Activated naive CD4-positive, alpha-beta T cell treated with anti-CD3 and anti-CD28 coated beads, Interleukin-2, amount 10 ng/mL, durations not matched to agents 7 days and 5 days (primary cell): ENCODE measurements at regions not wholly inside any gene's neighbourhood (a gene's known extent, or its start where the extent isn't known, plus 50 kb on each side); places are given as distances from the start of the nearest gene placed in this dataset.

Source experiments
- CTCF ChIA-PET: fragments of 350-600 bp; sonication (Branson Sonifier 250); formaldehyde crosslinking; loops from one replicate; lab custom pipeline; 2021; ENCODE audit warnings: antibody characterized with exemption; lab: Charles Lee
- DNase-seq: peaks from one replicate; pipeline ENCODE4 v3.0.0-alpha.2; 2020
- H3K27ac Mint-ChIP-seq: one replicate; pipeline ENCODE4 v1.8.0; 2021; ENCODE audit warnings: mild to moderate bottlenecking, moderate library complexity, mixed read lengths
- H3K27me3 Mint-ChIP-seq: one replicate; pipeline ENCODE4 v1.8.0; 2021; ENCODE audit warnings: mild to moderate bottlenecking, mixed read lengths
- H3K36me3 Mint-ChIP-seq: one replicate; pipeline ENCODE4 v1.8.0; 2021; ENCODE audit warnings: mixed read lengths
- H3K4me1 Mint-ChIP-seq: one replicate; pipeline ENCODE4 v1.8.0; 2021; ENCODE audit warnings: mixed read lengths
- H3K4me3 Mint-ChIP-seq: one replicate; pipeline ENCODE4 v1.8.0; 2021; ENCODE audit warnings: mild to moderate bottlenecking, moderate library complexity, mixed read lengths
- H3K9me3 Mint-ChIP-seq: one replicate; pipeline ENCODE4 v1.8.0; 2021; ENCODE audit warnings: mixed read lengths

DNA sequence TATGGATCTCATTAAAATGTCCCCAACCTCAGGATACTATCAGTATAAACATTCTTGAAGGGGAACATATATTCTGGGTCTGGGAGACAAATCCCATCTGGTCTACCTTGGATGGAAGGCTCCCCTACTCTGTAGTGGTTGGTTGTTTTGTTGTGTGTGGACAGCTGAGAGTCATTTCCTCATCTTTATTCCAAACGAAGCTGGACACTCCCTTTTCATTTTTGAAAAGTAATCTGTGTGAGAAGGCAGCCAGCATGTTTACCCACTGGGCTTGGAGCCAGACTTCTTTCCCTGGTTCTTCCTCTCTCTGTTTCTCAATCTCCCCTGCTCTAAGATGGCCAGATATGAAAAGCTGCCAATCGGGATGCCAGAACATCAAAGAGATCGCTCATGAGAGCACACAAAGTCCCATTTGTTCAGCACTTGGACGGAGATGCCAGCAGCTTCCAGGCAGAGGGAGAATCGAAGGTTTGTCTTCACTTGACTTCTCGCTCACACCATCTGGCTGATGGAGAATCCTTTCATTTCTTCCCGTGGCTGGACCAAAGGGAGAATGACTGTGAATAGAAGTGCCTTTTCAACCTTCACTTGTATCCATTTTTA, 108.1 kb upstream of the AGR3 start:
- CTCF ChIA-PET, result no interaction called here
- H3K9me3 Mint-ChIP-seq, result no peaks in the 10 kb centered on the region
- H3K27ac Mint-ChIP-seq, result no peak overlapping the region
- H3K27me3 Mint-ChIP-seq, result peaks cover 10% of the 10 kb centered on the region
- no peak overlapping the region for H3K4me3 Mint-ChIP-seq
- H3K36me3 Mint-ChIP-seq, result no peaks in the 10 kb centered on the region
- no peaks in the 10 kb centered on the region for H3K4me1 Mint-ChIP-seq
- no peak for DNase-seq

DNA sequence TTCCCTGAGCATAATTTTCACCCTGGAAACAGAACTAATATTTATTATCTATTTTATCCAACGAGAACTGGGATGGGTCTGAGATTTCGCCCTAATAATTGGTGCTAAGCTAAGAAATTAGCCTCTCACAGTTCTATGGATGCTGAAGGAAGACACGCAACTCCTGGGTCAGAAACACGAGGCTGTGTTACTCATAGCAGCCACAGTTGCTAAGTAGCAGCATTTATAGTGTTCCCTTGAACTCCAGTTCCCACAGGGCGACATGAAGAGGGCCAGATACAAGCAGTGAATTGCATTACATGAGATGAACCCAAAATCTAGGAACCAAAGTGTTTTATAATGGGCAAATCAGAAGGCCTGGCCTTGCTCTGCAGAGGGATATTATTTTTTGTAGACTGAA, 109.8 kb upstream of the AGR3 start:
- no peak overlapping the region for H3K27ac Mint-ChIP-seq
- H3K27me3 Mint-ChIP-seq, result peaks cover 10% of the 10 kb centered on the region
- H3K4me1 Mint-ChIP-seq, result no peaks in the 10 kb centered on the region
- H3K4me3 Mint-ChIP-seq, result no peak overlapping the region
- H3K36me3 Mint-ChIP-seq, result peaks cover 3% of the 10 kb centered on the region
- CTCF ChIA-PET, result no interaction called here
- DNase-seq, result no peak
- H3K9me3 Mint-ChIP-seq, result peaks cover 7% of the 10 kb centered on the region

DNA sequence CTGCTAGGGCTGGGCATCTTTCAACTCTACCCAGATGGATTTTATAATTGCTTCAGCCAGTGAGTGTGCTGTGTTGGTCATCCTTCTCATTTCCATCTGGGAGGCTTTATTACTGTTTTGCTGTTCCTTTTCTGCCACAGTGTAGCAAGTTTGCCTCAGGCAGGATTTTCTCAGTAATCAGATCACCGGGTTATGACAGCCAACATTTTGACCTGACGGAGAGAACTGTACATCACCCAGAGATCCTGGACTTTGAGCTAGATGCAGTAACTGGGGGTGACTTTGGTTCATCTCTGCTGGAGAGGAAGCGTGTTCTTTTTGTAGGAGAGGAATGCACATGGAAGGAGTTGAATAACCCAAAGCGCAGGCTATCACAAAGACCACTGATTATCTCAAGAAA, 111.8 kb upstream of the AGR3 start:
- CTCF ChIA-PET, result interaction anchor here (0.8 kb wide), 1 partner anchor 308 kb away, joined by 3 read pairs; no protein-coding TSS in a partner anchor
- Mint-ChIP-seq H3K4me3 (no peak overlapping the region), H3K4me1 (peaks cover 5% of the 10 kb centered on the region), H3K27me3 (peaks cover 10% of the 10 kb centered on the region), H3K27ac (no peak overlapping the region), H3K36me3 (peaks cover 18% of the 10 kb centered on the region), H3K9me3 (peaks cover 22% of the 10 kb centered on the region)
- no peak for DNase-seq

DNA sequence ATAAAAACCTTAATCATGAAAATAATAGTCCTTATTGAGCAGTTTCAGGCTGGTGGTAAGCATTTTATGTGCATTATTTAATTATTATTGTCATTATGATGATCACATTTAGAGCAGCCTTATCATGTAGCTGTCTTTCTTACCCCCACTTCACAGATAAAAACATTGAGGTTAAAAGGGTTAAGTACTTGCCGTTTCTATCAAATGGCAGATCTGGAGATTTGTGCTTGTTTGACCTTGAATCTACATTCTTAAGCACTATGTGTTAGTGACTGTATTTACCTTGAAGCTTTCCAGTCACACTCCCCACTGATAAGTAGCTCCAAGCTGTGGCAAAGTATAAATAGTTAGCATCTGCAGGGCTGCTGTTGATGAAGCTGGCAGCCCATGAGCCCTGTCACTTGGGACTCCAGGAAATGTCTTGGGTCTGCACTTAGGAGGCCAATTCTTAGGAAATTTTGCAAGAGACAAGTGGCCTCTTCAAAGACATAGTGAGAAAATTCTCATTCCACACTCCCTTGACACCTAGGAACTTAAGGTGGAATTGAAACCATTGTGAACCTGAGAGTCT, 116.8 kb upstream of the AGR3 start:
- DNase-seq, result no peak
- CTCF ChIA-PET, result interaction anchor here (1.0 to 2.5 kb wide), 3 partner anchors 10 to 16 kb away, joined by 3 to 7 read pairs (median 3); no protein-coding TSS in a partner anchor
- no peaks in the 10 kb centered on the region for H3K27me3 Mint-ChIP-seq
- peaks cover 34% of the 10 kb centered on the region for H3K4me1 Mint-ChIP-seq
- H3K36me3 Mint-ChIP-seq, result peaks cover 27% of the 10 kb centered on the region
- H3K27ac Mint-ChIP-seq, result no peak overlapping the region
- H3K9me3 Mint-ChIP-seq, result peaks cover 26% of the 10 kb centered on the region
- no peak overlapping the region for H3K4me3 Mint-ChIP-seq

DNA sequence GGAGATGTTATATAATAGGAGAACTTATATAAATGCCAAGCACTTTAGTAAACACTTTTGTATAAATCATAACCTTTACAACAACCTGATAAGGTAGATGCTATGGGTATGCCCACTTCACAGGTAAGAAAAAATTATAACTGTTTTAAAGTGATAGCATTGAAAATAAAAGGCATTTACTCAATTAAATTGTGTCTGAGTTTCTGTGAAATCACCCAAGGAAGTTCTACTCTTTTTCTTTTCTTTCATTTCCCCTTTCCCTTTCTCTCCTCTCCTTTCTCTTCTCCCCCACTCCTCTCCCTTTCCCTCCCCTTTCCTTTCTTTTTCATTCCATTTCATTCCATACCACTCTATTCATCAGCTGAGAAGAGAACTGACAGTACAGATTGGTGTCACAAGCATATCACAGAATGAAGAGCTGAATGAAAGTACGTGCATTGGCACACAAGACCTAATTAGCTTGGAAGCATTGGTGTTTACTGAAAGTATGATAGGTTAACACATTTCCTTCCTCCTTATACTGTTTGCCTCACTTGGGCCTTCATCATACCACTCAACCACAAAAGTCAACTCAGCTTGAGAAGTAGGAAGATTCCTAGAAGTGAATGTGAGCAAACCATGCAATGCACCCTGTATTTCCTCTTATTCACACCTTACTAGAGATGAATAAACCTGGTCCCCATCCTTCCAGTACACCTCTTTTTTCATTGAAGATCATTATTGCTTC, 117.9 kb upstream of the AGR3 start:
- Mint-ChIP-seq H3K27me3 (no peaks in the 10 kb centered on the region), H3K36me3 (peaks cover 29% of the 10 kb centered on the region), H3K9me3 (peaks cover 26% of the 10 kb centered on the region), H3K4me3 (peak overlapping the region; percentile 57), H3K4me1 (peaks cover 34% of the 10 kb centered on the region), H3K27ac (peak overlapping the region; percentile 92)
- CTCF ChIA-PET, result interaction anchor here (0.6 to 2.5 kb wide), 6 partner anchors 10 to 75 kb away, joined by 3 to 9 read pairs (median 3); no protein-coding TSS in a partner anchor
- peak; percentile 44 for DNase-seq

DNA sequence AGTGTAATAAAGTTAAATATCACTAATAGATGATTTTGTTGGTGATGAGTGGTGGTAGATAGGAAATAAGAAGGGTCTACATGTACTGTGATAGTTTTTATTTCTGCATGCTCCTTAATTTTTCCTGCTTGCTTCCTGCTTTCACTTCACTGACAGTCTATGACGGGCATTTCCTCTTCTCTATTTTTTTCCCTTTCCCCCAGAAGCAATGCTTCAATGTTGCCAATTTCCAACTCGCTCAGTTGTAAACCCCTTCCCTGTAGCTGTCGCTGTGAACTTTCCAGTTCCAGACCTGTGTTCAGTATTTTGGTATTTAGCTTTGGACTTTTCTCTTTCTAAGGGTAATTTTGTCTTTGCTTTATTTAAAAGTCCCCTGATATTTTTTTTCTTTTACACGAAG, 123.5 kb upstream of the AGR3 start:
- CTCF ChIA-PET, result interaction anchor here (1.3 kb wide), 1 partner anchor 53 kb away, joined by 3 read pairs; no protein-coding TSS in a partner anchor
- Mint-ChIP-seq H3K27ac (no peak overlapping the region), H3K36me3 (peaks cover 9% of the 10 kb centered on the region), H3K4me3 (no peak overlapping the region), H3K4me1 (peaks cover 36% of the 10 kb centered on the region), H3K9me3 (peaks cover 2% of the 10 kb centered on the region), H3K27me3 (no peaks in the 10 kb centered on the region)
- DNase-seq, result no peak

DNA sequence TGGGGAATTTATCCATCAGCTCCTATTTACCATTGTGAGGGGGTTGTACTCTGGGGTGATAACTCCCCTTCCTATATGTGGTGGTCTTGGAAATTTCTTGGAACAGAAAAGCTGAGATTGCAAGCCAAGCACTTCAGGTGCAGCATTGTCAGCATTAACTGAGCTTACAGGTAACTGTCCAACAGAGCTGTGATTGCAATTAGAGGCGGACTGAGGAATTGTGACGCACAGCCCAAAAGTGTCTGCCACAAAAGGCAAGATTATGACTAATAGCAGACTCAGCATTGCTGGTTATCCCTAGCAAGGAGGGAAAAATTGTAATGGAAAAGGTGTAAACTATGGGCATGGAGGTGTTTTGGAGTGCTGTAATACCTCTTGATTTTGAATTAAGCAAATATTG, 126.1 kb upstream of the AGR3 start:
- DNase-seq, result no peak
- no peak overlapping the region for H3K4me3 Mint-ChIP-seq
- H3K9me3 Mint-ChIP-seq, result no peaks in the 10 kb centered on the region
- no peak overlapping the region for H3K27ac Mint-ChIP-seq
- peaks cover 6% of the 10 kb centered on the region for H3K36me3 Mint-ChIP-seq
- no peaks in the 10 kb centered on the region for H3K27me3 Mint-ChIP-seq
- peaks cover 31% of the 10 kb centered on the region for H3K4me1 Mint-ChIP-seq
- CTCF ChIA-PET, result interaction anchor here (0.6 to 3.2 kb wide), 6 partner anchors 9 to 340 kb away, joined by 3 to 12 read pairs (median 4); no protein-coding TSS in a partner anchor

DNA sequence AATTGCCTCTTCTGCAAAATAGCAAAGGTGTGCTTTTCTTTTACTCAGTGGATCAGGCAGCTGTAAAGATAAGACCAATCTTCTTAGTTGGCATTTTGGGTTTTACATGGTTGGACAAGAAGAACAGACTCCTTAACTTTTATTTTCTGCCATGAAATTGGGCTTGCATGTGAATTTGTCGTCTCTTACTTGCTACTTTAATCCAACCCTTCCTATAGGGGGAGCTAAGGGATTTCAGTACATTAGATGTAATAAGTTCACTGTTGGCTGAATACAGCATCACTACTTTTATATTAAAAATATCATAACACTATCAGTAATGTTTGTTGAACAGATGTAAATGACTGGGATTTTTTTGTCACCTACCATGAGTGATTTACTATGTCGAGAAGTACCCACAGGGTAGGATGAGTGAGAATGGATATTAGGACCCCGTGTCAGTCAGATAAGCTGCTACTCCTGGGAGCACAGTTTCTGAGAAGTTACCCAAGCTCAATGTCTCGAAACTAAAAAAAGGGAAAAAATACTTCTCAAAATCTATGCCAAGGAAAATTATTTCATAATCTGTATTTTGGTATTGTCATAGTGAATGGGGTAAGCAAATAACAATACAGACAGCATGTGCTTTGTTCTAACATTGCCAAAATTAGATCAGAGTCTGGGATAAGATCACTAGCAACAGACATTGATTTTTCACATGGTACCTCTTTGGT, 127.4 kb upstream of the AGR3 start:
- no peak overlapping the region for H3K4me3 Mint-ChIP-seq
- no peak overlapping the region for H3K27ac Mint-ChIP-seq
- H3K4me1 Mint-ChIP-seq, result peaks cover 31% of the 10 kb centered on the region

DNA sequence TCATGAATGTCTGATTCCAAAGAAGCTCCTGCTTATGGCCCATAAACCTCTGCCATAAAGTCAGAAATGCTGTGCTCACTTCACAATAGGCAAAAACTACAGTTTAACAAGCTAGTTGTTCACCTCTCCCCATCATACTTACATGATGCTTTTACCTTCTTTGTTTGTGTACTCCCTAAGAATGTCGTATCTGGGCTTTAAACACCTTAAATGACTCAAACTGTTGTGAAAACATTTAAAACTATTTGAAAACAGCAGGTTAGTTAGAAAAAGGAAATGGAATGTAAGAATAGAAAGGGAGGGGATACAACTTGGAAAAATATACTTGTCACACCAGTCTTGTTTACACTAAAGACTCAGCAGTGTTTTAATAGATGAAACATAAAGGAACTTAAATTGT, 128.2 kb upstream of the AGR3 start:
- H3K9me3 Mint-ChIP-seq, result no peaks in the 10 kb centered on the region
- peaks cover 2% of the 10 kb centered on the region for H3K36me3 Mint-ChIP-seq
- H3K4me1 Mint-ChIP-seq, result peaks cover 31% of the 10 kb centered on the region
- no peak overlapping the region for H3K4me3 Mint-ChIP-seq
- CTCF ChIA-PET, result interaction anchor here (1.0 to 3.2 kb wide), 10 partner anchors 9 to 298 kb away, joined by 3 to 12 read pairs (median 4); no protein-coding TSS in a partner anchor
- H3K27ac Mint-ChIP-seq, result no peak overlapping the region
- no peaks in the 10 kb centered on the region for H3K27me3 Mint-ChIP-seq
- DNase-seq, result no peak

More for the DNA sequence above, 127.4 kb upstream of the AGR3 start:
- no peaks in the 10 kb centered on the region for H3K9me3 Mint-ChIP-seq
- peaks cover 4% of the 10 kb centered on the region for H3K36me3 Mint-ChIP-seq
- H3K27me3 Mint-ChIP-seq, result no peaks in the 10 kb centered on the region
- CTCF ChIA-PET, result interaction anchor here (0.6 to 3.2 kb wide), 14 partner anchors 9 to 317 kb away, joined by 3 to 12 read pairs (median 4); no protein-coding TSS in a partner anchor
- DNase-seq, result no peak

DNA sequence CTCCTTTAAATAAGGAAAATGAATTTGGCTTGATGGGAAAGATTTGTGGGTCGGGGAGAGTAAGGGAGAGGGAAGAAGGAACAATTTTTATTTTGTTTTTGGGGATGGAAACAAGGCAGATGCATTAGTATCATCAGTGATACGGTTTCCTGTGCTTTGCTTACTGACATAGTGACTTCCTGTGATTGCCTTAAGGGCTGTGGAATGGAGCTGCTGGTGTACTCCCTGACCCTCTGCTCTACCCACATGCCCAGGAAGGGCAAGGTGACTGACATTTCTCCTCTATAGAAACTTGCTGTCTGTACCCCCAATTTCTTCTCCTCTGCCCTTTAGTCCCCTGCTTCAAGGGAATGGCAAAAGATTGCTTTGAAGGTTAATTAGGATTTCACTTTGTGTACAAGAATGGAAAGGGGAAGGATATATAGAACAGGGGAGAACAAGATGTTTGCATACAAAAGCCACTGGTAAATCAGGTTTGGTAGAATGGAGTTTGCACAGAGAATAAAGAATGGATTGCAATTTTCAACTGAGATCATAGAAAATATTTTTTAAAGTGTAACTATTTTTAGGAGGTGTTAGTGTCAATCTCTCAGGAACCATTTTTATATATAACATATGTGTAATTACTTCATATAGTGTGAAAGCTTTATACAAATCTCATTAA, 129.0 kb upstream of the AGR3 start:
- Mint-ChIP-seq H3K36me3 (peaks cover 2% of the 10 kb centered on the region), H3K9me3 (no peaks in the 10 kb centered on the region), H3K4me1 (peaks cover 27% of the 10 kb centered on the region), H3K27ac (no peak overlapping the region), H3K27me3 (no peaks in the 10 kb centered on the region), H3K4me3 (no peak overlapping the region)
- CTCF ChIA-PET, result interaction anchor here (1.2 to 3.2 kb wide), 3 partner anchors 10 to 290 kb away, joined by 3 to 12 read pairs (median 9); no protein-coding TSS in a partner anchor
- DNase-seq, result peak; percentile 27

DNA sequence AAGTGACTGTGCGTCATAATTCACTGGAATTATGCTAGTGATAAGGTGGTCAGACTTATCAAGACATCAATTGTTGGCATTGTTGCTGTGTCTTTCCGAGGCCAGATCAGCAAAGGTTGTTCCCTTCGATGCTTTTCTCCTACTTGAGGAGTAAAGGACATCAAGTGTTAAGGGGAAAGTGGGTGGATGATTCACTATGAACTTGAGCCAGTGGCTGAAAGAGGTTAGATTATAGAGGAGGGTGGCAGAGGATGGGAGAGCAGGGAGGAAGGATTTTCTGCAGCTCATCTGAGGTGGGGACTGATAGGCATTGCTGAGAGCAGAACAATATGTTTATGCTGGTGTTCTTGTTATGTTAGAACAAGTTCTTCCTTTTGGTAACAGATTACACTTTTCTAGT, 131.4 kb upstream of the AGR3 start:
- peaks cover 24% of the 10 kb centered on the region for H3K4me1 Mint-ChIP-seq
- H3K27me3 Mint-ChIP-seq, result no peaks in the 10 kb centered on the region
- no peak overlapping the region for H3K4me3 Mint-ChIP-seq
- CTCF ChIA-PET, result no interaction called here
- H3K36me3 Mint-ChIP-seq, result peaks cover 2% of the 10 kb centered on the region
- DNase-seq, result no peak
- no peak overlapping the region for H3K27ac Mint-ChIP-seq
- H3K9me3 Mint-ChIP-seq, result no peaks in the 10 kb centered on the region

DNA sequence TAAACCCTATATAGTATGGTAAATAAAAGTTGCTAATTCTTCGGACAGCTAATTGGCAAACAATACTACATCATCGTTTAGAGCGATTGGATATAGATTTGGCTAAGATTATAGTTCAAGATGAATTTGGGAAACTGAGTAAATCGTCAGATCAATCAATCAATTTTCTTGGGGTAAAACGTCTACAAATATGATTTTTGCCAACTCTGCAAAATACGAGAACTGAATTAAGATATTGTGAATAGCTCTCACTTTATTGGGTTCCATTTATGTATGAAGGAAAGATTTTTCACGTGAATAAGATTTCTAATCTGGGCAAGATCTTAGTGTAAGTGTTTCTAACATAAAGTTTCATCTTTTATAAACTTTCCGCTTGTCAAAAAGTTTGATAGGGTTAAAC, 132.9 kb upstream of the AGR3 start:
- Mint-ChIP-seq H3K36me3 (peaks cover 2% of the 10 kb centered on the region), H3K9me3 (no peaks in the 10 kb centered on the region), H3K27me3 (no peaks in the 10 kb centered on the region), H3K4me1 (peaks cover 14% of the 10 kb centered on the region), H3K4me3 (no peak overlapping the region), H3K27ac (no peak overlapping the region)
- CTCF ChIA-PET, result no interaction called here
- no peak for DNase-seq

DNA sequence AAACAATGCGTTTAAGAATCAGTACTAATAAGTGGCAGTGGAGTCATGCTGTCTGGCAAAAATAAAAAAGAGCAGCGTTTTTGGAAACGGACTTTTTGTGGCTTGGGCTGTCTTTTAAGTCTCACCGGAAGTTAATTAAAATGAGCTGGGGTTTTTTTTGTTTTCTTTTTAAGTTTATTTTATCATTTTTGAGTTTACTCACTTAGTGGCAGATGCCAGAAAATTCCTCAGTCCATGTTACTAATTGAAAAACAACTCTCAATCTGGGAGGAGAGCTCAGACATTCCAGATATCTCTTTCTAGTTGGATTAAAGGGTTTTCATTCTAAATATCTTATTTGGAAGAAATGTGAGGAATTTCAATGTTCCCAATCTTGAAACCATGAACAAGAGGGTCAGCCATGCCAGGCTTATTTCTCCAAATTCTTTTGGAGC, 133.8 kb upstream of the AGR3 start:
- no peaks in the 10 kb centered on the region for H3K9me3 Mint-ChIP-seq
- CTCF ChIA-PET, result interaction anchor here (0.7 kb wide), 1 partner anchor 16 kb away, joined by 3 read pairs; no protein-coding TSS in a partner anchor
- no peak overlapping the region for H3K27ac Mint-ChIP-seq
- H3K4me3 Mint-ChIP-seq, result no peak overlapping the region
- no peaks in the 10 kb centered on the region for H3K27me3 Mint-ChIP-seq
- H3K36me3 Mint-ChIP-seq, result peaks cover 2% of the 10 kb centered on the region
- H3K4me1 Mint-ChIP-seq, result peaks cover 7% of the 10 kb centered on the region
- no peak for DNase-seq
